ENCODE measurements at regions not wholly inside any gene's neighbourhood (a gene's known extent, or its start where the extent isn't known, plus 50 kb on each side); places are given as distances from the start of the nearest gene placed in this dataset.

GRCh38 chr12:59059088-59059935, 139.0 kb upstream of the LRIG3 start:
- TF ChIP-seq, protein P1, sequence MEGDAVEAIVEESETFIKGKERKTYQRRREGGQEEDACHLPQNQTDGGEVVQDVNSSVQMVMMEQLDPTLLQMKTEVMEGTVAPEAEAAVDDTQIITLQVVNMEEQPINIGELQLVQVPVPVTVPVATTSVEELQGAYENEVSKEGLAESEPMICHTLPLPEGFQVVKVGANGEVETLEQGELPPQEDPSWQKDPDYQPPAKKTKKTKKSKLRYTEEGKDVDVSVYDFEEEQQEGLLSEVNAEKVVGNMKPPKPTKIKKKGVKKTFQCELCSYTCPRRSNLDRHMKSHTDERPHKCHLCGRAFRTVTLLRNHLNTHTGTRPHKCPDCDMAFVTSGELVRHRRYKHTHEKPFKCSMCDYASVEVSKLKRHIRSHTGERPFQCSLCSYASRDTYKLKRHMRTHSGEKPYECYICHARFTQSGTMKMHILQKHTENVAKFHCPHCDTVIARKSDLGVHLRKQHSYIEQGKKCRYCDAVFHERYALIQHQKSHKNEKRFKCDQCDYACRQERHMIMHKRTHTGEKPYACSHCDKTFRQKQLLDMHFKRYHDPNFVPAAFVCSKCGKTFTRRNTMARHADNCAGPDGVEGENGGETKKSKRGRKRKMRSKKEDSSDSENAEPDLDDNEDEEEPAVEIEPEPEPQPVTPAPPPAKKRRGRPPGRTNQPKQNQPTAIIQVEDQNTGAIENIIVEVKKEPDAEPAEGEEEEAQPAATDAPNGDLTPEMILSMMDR (IDR thresholded peaks at IDR 0.05) = no peak
- no peak for TF ChIP-seq POLR2A (IDR thresholded peaks at IDR 0.05)

Data from right lobe of liver (tissue), 4 donors.